ENCODE measurements at regions not wholly inside any gene's neighbourhood (a gene's known extent, or its start where the extent isn't known, plus 50 kb on each side); places are given as distances from the start of the nearest gene placed in this dataset.

DNA sequence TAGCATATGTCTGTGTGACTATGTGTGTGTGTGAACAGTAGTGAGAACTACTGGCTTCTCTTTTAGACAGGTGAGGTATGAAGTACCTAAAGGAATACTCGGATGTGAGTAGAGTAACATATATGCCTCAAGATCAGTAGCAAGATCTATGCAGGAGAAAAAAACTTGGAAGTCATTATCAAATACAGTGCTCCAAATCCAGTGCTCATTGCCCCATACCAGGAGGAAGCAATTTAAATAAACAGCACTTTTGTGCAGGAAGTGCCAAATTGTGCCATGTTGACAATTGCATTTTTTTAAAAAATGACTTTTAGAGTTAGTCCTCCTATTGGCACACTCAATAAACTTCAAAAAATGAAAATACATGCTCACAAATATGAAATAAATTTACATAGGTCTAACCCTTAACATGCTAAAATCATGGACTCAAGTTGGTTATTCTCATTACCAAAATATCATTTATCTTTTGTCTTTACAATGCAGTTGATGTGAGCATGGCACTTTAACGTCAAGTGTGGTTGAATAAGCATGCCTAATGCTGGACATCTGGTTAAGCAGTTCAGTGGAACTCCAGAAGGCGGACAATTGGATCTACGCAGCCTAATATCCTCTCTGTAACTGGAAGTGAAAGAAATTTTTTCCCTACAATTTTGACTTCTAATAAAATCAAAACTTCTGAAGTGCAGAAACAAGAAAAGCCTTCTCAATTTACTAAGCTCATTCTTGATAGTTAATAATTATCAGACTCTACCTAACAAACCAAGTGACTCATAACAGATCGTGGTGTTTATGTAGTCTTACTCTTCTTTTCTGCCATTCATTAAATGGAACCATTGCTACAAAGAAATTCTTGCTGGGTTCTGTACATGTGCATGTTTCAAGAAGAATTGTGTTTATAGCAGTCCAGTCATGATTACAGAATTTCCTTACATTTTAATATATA, 195.2 kb downstream of the MDFIC start:
- DNase-seq, result no peak

DNA sequence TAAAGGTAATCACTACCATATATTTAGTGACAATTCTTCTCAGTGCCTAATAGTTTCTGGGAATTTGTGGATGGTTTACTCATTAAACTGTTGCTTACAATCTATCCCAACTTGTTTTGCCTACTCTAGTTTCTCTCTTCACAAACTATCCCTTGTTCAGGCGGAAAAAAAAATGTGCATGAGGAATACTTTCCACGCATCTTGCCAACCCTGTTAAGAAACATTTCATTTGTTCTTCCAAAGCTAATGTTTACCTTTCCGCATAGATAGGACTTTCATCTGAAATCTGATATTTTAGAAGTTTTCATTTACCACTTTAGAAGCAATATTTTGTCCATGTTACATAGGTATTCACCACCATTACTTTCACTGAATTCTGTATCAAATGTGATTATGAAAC, 191.9 kb downstream of the MDFIC start:
- DNase-seq, result no peak

DNA sequence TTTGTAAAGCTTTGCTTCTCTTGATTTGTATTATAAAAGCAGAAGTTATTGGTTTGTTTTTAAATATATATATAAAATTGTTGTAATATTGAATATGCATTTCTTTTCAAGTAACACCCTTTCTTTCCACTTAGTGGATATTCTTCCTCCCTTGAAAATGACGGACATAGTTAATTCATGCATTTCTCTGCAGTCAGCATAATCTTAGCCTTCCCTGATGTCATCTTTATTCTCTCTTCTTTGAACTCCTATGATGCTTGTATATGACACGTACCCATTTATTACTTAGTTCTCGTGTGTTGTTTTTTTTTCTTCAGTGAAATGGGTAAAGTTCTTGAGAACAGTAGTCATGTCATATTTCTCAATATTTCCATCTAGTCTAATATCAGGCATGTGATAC, 191.2 kb downstream of the MDFIC start:
- no peak for DNase-seq

DNA sequence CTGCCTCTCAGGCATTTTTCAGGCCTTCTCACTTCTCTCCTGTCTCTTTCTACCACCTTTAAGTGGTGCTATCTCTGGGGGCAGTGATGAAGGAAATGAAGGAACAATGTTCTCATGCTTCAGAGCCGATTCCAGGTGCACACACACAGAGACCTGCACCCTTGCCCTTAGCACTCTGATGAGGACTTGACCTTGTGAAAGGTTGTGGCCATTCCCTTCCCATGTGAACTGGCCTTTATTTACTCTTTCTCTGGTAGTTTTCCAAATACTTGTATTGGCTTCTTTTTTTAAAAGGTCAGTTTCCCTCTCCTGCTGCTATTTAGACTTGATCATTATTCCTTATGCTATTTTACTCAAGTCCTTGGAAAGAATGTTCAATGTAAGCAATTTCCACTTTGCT, 188.6 kb downstream of the MDFIC start:
- DNase-seq, result no peak

DNA sequence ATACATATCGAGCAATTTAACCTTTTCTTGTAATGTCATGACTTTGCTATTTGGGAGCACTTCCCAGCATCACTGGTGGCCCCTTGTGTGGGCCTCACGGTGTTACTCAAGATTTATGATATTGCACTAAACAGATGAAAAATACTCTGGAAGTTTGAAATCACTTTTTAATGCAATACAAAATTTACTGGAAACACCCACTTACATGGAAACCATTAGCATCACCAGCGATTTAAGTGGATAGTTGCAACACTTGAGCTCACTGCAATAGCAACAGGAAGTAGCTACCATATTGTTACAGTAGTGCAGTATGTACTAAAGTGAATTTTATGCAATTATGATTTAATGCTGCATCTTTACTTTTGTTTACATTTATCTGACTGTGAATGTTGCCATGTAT, 184.4 kb downstream of the MDFIC start:
- DNase-seq, result no peak

DNA sequence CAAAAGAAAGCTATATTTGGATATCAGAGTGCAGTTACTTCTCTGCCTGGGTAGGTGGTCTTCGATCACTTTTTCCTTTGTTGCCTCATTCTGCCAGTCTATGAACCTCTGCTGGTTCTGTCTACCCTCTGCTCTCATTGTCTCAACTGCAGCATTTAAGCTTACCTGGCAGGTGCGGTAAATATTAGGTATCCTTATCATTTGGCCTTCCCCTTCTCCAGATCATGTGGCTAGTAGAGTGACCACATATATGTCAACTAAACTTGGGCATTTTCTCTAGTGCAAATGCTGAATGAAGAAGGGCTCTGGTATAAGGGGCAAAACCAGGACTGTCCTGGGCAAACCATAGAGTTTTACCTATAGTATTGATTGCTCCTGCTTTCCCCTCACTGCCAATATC, 180.8 kb downstream of the MDFIC start:
- no peak for DNase-seq

DNA sequence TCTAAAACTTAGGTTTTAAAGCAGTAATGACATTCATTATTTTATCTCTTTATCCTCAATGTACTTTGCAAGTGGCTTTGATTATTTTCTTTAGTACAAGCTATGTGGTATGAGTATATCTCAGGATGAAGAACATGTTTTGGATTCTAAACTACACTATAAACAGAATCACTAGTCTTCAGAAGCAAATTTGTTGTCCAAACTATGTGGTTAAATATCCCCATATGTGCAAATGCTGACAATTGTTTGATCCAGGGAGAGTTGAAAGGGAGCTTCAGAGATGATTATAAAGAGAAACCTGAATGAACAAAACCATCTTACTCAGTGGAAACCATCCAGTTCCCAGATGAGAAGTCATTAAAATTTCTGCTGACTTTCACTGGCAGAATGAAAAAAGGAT, 179.3 kb downstream of the MDFIC start:
- DNase-seq, result no peak

DNA sequence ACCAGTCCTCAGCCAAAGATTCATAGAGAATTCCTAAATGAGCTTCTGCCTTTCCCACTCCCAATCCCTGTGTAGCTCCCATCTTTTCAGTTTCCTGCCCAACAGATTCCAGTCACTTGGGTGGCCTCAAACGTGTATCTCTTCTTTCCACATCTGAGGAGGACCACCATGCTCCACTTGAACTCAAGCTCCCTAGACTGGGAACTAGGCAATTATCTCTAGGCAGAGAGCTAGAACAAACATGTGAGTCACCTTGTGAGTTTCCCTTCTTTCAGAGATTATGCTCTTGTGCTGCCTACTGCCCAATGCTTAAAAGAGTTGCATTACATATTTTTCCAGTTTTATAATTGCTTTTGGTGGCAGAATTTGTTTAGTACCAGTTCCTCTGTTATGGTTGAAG, 178.0 kb downstream of the MDFIC start:
- no peak for DNase-seq

DNA sequence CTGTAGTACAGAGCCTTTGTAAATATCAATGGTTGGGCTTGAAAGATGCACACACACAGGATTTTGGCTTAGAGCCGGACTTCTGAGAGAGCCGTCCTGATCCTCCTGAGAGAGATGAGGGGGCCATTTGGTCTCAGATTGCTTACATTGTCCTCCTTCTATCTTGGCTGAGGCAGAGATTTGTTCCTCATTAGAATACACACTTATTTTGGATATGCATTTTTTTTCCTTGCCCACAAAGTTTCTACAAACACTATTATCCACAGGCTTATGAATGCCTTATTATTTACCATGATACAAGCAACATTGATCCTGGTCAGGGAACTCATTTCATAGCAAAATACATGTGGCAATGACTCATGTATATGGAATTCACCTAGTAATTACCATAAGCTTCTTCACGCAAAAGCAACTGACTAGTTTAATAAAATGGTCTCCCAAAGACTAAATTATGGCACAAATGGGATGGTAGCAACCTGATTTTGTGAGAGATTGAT, 175.3 kb downstream of the MDFIC start:
- DNase-seq, result no peak

DNA sequence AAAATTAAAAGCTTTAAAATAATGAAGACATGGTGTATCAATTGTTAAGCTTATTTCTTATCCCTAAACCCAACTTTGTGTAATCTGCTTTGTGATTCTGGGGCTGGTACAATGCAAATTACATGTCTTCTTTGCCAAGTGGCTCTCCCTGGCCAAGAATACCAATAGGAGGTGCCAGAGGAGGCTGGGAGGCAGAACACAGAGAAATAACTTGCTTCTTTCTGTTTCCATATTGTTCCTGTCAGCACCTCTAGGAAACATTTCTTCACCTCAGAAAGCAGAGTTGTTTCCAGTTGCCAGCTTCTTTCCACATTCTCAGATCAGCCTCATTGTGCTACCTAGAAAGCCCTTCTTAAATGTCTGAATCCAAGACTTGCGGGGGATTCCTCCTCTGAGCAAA, 174.4 kb downstream of the MDFIC start:
- no peak for DNase-seq

DNA sequence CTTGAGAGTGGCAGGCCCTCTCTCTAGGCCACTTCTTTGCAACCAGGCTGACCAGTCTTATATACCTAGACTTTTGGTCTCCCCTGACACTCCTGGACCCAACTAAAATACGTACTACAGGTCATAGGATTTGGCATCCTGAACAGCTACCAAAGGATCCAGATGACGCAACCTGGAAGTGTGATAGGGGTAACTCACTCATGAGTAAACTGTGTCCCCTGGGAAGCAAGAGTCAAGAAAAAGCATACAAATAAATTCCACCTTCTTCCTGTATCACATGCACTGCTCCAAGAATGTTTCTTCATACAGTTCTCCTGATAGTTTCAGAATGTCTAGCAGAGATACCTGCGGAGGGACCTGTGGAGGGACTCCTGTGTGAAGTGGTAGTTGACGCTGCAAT, 172.3 kb downstream of the MDFIC start:
- no peak for DNase-seq

DNA sequence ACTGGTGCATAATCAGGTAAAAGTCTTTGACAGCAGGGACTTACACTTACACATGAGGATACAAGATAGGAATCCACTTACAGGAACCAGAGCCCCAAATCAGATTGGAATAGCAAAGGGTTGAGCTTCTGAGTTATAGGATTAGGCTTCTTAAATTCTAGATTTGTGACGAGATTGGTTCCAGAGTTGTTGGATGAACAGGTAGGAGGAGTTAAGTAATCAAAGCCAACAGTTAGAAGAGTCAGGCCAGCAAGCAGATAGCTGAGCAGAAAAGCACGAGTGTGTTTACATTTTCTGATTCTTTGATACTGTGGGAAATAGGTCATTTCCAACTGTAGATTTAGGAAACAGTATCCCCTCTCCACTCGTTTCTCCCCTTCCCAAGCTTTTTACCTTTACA, 167.0 kb downstream of the MDFIC start:
- no peak for DNase-seq

DNA sequence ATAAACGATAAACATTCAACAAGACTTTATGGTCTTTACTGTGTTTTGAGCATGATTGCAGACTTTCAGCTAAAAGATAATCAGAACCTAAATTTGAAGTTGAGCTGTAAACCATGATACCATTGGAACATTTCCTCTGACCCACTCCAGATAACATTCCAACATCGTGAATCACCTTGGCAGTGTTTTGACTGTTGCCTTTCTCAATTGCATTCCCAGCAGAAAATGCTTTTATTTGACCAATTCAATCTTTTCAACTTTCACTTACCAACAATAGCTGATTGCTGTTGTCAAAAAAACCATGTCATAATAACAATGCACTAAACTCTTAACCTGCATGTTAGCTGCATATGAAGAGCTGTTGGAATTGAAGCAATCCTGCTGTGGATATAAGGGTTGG, 165.5 kb downstream of the MDFIC start:
- no peak for DNase-seq

DNA sequence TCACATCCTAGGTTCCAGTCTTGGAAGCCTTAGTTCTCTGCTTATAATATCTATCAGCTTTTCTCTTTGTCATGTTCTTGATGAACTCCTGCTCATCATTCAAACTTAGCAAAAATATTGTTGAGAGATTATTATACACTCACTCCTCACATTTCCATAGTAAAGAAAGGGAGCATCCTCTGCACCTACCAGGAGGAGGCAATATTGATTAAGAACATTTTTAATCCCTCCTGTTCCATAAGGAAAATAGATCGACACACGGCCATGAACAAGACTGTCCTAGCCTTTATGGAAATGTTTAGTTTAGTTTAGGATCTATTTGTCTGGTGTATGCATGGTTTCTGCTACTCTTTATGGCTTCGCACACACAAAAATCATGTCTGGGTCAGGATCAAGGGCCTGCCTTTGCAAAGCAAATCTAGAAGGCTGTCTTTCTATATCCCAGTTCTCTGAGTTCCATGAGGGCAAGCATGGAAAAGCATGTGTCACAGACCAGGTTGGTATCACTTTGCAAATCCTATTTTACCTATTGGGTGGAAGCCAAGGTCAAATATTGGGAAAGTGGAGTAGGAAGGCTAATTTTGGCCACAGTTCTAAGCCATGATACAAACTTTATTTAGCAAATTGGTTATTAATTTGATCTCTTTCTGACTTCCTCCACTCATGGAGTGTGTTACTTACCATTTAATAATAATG, 164.4 kb downstream of the MDFIC start:
- DNase-seq, result no peak

DNA sequence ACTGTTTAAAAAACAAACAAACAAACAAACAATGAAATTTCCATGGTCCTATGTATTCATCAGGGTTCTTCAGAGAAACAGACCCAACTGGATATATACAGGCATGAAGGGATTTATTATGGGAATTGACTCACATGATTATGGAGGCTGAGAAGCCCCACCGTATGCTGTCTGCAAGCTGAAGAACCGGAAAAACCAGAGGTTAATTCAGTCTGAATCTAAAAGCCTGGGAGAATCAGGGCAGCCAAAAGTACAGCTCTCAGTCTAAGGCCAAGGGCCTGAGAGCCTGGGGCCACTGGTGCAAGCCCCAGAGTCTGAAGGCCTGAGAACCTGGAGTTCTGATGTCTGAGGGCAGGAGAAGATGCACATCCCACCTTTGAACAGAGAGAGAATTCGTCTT, 163.5 kb downstream of the MDFIC start:
- no peak for DNase-seq

DNA sequence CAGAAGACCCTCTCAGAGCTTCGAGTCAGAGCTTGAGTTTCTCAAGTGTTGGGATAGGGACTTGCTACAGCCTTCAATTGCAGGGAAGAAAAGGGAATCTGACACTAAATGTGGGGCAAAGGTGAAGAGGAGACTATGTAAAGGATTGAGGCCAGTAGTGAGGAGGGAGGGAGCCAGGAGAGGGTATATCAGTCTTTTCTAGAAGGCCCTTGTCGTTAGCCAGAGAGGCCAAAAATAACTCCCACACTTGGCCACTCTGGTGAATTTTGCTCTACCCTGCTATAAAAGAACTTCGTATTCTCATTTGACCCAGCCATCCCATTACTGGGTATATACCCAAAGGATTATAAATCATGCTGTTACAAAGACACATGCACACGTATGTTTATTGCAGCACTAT, 162.0 kb downstream of the MDFIC start:
- no peak for DNase-seq

DNA sequence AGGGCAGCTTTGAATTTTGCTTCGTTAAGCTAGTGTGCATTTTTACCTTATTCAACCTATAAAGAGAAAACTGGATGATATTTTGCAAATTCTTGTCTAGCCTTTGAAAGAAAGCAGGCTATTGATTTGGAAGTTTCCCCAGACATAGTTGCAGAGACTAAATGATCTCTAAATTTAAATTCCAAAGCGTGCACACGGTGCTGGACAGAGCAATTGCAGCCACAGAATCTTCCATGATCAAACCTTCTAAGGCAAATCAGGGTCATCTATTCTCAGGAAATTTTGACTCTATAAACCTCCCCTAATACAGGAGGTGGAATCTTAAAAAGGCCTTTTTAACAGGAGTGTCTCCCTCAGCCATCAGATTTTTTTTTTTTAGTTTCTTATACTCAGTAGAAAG, 159.9 kb downstream of the MDFIC start:
- DNase-seq, result no peak

DNA sequence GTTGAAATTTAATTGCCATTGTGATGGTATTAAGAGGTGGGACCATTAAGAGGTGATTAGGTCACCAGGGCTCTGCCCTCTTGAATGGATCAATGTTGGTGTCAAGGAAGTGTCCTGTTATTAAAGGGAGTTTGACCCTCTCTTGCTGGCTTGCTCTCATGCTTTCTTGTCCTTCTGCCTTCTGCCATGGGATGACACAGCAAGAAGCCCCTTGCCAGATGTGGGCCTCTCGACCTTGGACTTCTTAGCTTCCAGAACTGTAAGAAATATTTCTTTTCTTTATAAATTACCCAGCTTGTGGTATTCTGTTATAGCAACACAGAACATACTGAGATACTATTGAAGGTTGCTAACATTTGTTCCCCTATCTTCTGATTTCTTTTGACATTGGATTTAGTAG, 157.0 kb downstream of the MDFIC start:
- no peak for DNase-seq

DNA sequence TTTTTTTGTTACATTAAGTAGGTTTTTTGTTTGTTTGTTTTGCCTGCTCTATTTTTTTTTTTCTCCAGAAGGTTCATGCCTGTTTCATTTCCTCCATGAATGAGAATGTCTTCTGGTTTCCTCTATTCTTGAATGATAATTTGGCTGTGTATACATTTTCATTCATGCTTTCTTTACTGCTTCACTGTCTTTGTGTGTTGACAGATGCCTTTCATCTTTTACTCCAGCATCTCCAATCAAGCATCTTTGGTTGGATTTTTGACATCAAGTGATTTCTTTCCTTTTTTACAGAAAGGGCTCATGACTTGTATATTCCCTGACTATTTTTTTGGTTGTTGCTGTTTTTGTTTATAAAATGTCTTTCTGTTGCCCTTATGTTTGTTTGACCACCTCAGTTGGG, 156.5 kb downstream of the MDFIC start:
- no peak for DNase-seq

DNA sequence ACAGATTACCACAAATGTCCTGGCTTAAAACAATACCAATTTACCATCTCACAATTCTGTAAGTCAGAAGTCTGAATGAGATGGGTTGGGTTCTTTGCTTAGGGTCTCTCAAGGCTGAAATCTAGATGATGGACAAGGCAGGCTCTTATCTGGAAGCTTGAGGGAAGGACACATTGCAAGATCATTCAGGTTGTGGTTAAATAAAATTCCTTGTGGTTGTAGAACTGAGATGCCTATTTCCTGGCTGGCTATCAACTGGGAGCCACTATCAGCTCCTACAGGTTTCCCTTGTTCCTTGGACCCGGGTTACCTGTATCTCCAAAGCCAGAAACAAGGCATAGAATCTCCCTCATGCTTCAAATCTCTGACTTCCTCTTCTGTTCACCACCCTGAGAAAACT, 148.4 kb downstream of the MDFIC start:
- DNase-seq, result no peak
